Liver (tissue), 8 donors: ENCODE measurements at regions not wholly inside any gene's neighbourhood (a gene's known extent, or its start where the extent isn't known, plus 50 kb on each side); places are given as distances from the start of the nearest gene placed in this dataset.

Experiments
- DNase-seq: peaks from one replicate; pipeline ENCODE4 v3.0.0-alpha.2; 2017; ENCODE audit warnings: low spot score
- H3K27ac ChIP-seq, 2 donors: one replicate each; pipeline ENCODE4 v1.7.0; 2013; ENCODE audit warnings: inconsistent platforms in 2 of 2, low read length in 2 of 2, control low read depth in 1 of 2, low read depth in 1 of 2, mild to moderate bottlenecking in 1 of 2
- H3K27me3 ChIP-seq, 4 donors: one replicate each; pipeline versions ENCODE4 v1.6.1 to v1.7.0; 2013; ENCODE audit warnings: low read length in 3 of 4, inconsistent platforms in 1 of 4, mild to moderate bottlenecking in 1 of 4, moderate library complexity in 1 of 4; ENCODE audit not compliant: control insufficient read depth in 4 of 4, insufficient read depth in 4 of 4
- H3K36me3 ChIP-seq, 4 donors: one replicate each; pipeline versions ENCODE4 v1.6.1 to v1.7.0; 2013; ENCODE audit warnings: low read length in 3 of 4, mild to moderate bottlenecking in 3 of 4, low read depth in 1 of 4, moderate library complexity in 1 of 4; ENCODE audit not compliant: control insufficient read depth in 4 of 4, insufficient read depth in 3 of 4
- H3K4me1 ChIP-seq, 4 donors: one replicate each; pipeline versions ENCODE4 v1.6.1 to v1.7.0; 2013; ENCODE audit warnings: low read length in 3 of 4, mild to moderate bottlenecking in 3 of 4, moderate library complexity in 1 of 4; ENCODE audit not compliant: control insufficient read depth in 4 of 4, insufficient read depth in 4 of 4
- H3K4me3 ChIP-seq, 3 donors: one replicate each; pipeline versions ENCODE4 v1.6.1 to v1.7.0; 2013; ENCODE audit warnings: low read length in 3 of 3, control low read depth in 1 of 3, low read depth in 1 of 3, mild to moderate bottlenecking in 1 of 3
- H3K9ac ChIP-seq, 2 donors: one replicate each; pipeline ENCODE4 v1.7.0; 2013; ENCODE audit warnings: low read length in 2 of 2, mild to moderate bottlenecking in 2 of 2, moderate library complexity in 2 of 2, control low read depth in 1 of 2, low read depth in 1 of 2
- H3K9me3 ChIP-seq, 4 donors: one replicate each; pipeline versions ENCODE4 v1.6.1 to v1.7.0; 2013; ENCODE audit warnings: low read length in 3 of 4; ENCODE audit not compliant: control insufficient read depth in 4 of 4
- EGR1 ChIP-seq, 2 donors: IDR thresholded peaks; 2 replicates each; pipeline ENCODE4 v1.6.1; 2016 to 2018; ENCODE audit warnings: antibody characterized with exemption in 2 of 2, low read depth in 2 of 2
- FOXA2 ChIP-seq: IDR thresholded peaks from 2 replicates; pipeline ENCODE4 v1.6.1; 2016; ENCODE audit warnings: antibody characterized with exemption
- GABPA ChIP-seq, 2 donors: IDR thresholded peaks in 1 of 2; conservative IDR thresholded peaks in 1 of 2; 2 replicates each; pipeline ENCODE4 v1.6.1; 2016; ENCODE audit warnings: antibody characterized with exemption in 2 of 2, mild to moderate bottlenecking in 1 of 2, moderate library complexity in 1 of 2
- HNF4A ChIP-seq, 2 donors: conservative IDR thresholded peaks; 2 replicates each; pipeline ENCODE4 v1.6.1; 2016; ENCODE audit warnings: antibody characterized with exemption in 2 of 2, mild to moderate bottlenecking in 2 of 2
- HNF4G ChIP-seq: IDR thresholded peaks from 2 replicates; pipeline ENCODE4 v1.6.1; 2016; ENCODE audit warnings: antibody characterized with exemption
- JUND ChIP-seq, 2 donors: IDR thresholded peaks; 2 replicates each; pipeline ENCODE4 v1.6.1; 2016; ENCODE audit warnings: antibody characterized with exemption in 2 of 2
- NR2F2 ChIP-seq: IDR thresholded peaks from 2 replicates; pipeline ENCODE4 v1.6.1; 2016; ENCODE audit warnings: antibody characterized with exemption
- RAD21 ChIP-seq, 2 donors: IDR thresholded peaks; 2 replicates each; pipeline ENCODE4 v1.6.1; 2016; ENCODE audit warnings: antibody characterized with exemption in 2 of 2, mild to moderate bottlenecking in 2 of 2
- RXRA ChIP-seq, 2 donors: IDR thresholded peaks; 2 replicates each; pipeline ENCODE4 v1.6.1; 2017 to 2018; ENCODE audit warnings: antibody characterized with exemption in 2 of 2, mild to moderate bottlenecking in 1 of 2
- TAF1 ChIP-seq: conservative IDR thresholded peaks from 2 replicates; pipeline ENCODE4 v1.6.1; 2016; ENCODE audit warnings: antibody characterized with exemption, mild to moderate bottlenecking
- YY1 ChIP-seq: IDR thresholded peaks from 2 replicates; pipeline ENCODE4 v1.6.1; 2016; ENCODE audit warnings: antibody characterized with exemption, mild to moderate bottlenecking
- WGBS: extraction: QIAGEN DNeasy Blood & Tissue Kit; methylation state at CpG from one replicate; pipeline ENCODE4 v1.1.7; 2013; 5-methylcytosine and 5-hydroxymethylcytosine counted together
- TF ChIP-seq, protein P1 (sequence below): fragments of 150-350 bp; IDR thresholded peaks from 2 replicates; pipeline ENCODE4 v1.5.1; 2017; ENCODE audit warnings: improper control_type of control experiment, low read depth, low read length; ENCODE audit not compliant: missing input control
- TF ChIP-seq, protein P2 (sequence below): IDR thresholded peaks from 2 replicates; pipeline ENCODE4 v1.6.1; 2016; ENCODE audit warnings: antibody characterized with exemption
- TF ChIP-seq, protein P3 (sequence below): IDR thresholded peaks from 2 replicates; pipeline ENCODE4 v1.6.1; 2016; ENCODE audit warnings: antibody characterized with exemption
- TF ChIP-seq, protein P4 (sequence below): IDR thresholded peaks from 2 replicates; pipeline ENCODE4 v1.6.1; 2016; ENCODE audit warnings: antibody characterized with exemption, mild to moderate bottlenecking
- TF ChIP-seq, protein P5 (sequence below): IDR thresholded peaks from 2 replicates; pipeline ENCODE4 v1.6.1; 2016; ENCODE audit warnings: antibody characterized with exemption
- donor health status: healthy.
- donor health status: healthy.
- donor health status: healthy.
- donor health status: healthy.
- donor health status: healthy.

DNA sequence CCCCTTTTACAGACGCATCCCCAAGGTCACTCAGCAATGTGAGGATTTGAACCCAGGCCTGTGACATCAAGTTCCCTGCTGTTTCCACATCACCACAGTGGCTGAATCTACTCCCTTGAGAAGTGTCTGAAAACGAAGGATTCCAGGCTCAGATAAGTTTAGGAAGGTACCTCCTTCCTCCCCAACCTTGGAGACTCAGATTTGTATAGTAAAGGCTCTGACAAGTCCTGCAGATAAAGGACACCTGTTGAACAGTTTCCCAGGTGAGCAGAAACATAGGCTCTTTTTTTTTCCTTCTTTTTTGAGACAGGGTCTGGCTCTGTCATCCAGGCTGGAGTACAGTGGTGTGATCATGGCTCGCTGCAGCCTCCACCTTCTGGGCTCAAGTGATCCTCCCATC is 56.4 kb upstream of the PTPRS start:
- H3K4me3 ChIP-seq: no peak overlapping the region
- H3K9me3 ChIP-seq: peaks cover 0 to 2% (median 0%) of the 10 kb centered on the region in 4 donors
- peaks cover 0 to 12% (median 6%) of the 10 kb centered on the region in 4 donors for H3K27me3 ChIP-seq
- no peak for DNase-seq
- no peak for TF ChIP-seq EGR1 (IDR thresholded peaks at IDR 0.05; ENCODE audit: low read depth in 2 of 2)
- no peak for TF ChIP-seq TAF1
- TF ChIP-seq, protein P1, sequence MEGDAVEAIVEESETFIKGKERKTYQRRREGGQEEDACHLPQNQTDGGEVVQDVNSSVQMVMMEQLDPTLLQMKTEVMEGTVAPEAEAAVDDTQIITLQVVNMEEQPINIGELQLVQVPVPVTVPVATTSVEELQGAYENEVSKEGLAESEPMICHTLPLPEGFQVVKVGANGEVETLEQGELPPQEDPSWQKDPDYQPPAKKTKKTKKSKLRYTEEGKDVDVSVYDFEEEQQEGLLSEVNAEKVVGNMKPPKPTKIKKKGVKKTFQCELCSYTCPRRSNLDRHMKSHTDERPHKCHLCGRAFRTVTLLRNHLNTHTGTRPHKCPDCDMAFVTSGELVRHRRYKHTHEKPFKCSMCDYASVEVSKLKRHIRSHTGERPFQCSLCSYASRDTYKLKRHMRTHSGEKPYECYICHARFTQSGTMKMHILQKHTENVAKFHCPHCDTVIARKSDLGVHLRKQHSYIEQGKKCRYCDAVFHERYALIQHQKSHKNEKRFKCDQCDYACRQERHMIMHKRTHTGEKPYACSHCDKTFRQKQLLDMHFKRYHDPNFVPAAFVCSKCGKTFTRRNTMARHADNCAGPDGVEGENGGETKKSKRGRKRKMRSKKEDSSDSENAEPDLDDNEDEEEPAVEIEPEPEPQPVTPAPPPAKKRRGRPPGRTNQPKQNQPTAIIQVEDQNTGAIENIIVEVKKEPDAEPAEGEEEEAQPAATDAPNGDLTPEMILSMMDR: no peak
- no peak for TF ChIP-seq HNF4G
- TF ChIP-seq FOXA2: no peak
- TF ChIP-seq JUND (IDR thresholded peaks at IDR 0.05): no peak
- TF ChIP-seq RXRA (IDR thresholded peaks at IDR 0.05): no peak
- TF ChIP-seq HNF4A (conservative IDR thresholded peaks at IDR 0.05): no peak
- TF ChIP-seq YY1: no peak
- TF ChIP-seq, protein P2, sequence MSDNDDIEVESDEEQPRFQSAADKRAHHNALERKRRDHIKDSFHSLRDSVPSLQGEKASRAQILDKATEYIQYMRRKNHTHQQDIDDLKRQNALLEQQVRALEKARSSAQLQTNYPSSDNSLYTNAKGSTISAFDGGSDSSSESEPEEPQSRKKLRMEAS: no peak
- TF ChIP-seq, protein P3, sequence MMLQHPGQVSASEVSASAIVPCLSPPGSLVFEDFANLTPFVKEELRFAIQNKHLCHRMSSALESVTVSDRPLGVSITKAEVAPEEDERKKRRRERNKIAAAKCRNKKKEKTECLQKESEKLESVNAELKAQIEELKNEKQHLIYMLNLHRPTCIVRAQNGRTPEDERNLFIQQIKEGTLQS: no peak
- TF ChIP-seq, protein P4, sequence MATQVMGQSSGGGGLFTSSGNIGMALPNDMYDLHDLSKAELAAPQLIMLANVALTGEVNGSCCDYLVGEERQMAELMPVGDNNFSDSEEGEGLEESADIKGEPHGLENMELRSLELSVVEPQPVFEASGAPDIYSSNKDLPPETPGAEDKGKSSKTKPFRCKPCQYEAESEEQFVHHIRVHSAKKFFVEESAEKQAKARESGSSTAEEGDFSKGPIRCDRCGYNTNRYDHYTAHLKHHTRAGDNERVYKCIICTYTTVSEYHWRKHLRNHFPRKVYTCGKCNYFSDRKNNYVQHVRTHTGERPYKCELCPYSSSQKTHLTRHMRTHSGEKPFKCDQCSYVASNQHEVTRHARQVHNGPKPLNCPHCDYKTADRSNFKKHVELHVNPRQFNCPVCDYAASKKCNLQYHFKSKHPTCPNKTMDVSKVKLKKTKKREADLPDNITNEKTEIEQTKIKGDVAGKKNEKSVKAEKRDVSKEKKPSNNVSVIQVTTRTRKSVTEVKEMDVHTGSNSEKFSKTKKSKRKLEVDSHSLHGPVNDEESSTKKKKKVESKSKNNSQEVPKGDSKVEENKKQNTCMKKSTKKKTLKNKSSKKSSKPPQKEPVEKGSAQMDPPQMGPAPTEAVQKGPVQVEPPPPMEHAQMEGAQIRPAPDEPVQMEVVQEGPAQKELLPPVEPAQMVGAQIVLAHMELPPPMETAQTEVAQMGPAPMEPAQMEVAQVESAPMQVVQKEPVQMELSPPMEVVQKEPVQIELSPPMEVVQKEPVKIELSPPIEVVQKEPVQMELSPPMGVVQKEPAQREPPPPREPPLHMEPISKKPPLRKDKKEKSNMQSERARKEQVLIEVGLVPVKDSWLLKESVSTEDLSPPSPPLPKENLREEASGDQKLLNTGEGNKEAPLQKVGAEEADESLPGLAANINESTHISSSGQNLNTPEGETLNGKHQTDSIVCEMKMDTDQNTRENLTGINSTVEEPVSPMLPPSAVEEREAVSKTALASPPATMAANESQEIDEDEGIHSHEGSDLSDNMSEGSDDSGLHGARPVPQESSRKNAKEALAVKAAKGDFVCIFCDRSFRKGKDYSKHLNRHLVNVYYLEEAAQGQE: no peak
- 59% methylated on average over 3 of the region's 3 CpGs for WGBS
- H3K9ac ChIP-seq: no peak overlapping the region
- H3K27ac ChIP-seq: no peak overlapping the region
- H3K36me3 ChIP-seq: no peaks in the 10 kb centered on the region
- no peaks in the 10 kb centered on the region for H3K4me1 ChIP-seq

DNA sequence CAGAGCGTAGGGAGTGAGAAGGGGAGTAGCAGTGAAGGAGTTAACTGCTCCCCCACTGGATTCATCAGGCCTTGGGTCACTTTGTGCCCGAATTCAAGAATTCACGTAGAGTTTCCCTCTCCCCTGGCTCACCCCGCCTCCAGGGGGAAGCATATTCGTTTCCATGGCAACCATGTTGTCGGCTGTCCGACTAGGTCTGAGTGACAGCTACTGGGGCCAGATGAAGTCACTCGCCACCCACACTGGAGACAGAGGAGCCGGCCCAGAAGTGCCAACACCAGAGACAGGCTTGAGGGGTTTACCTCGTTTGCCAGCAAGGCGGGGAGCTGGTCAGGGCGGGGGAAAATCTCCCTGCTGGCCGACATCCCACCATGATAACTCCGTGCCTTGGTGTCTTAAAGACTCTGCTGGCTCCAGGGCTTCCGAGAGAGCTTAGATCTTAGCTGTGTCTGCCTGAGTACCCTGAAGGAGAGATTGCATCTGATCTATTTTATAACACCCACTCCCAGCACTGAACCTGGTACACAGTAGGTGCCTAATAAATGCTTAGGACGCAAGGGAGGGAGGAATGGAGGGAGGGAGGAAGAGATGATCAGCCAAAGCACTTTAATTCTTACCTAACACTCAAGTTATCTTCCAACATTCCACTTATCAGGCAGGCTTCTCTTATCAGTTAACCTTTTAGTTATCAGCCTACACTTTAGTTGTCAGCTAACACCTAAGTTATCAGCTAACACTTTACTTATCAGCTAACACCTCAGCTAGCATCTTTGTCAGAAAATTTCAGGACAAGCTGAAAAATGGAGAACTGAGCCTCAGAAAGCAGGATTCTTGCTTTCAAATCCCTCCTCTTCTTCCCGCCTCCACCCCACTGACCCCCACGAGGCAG is 57.2 kb upstream of the ZNRF4 start:
- Histone ChIP-seq H3K9ac (no peak overlapping the region), H3K4me1 (no peaks in the 10 kb centered on the region), H3K36me3 (no peaks in the 10 kb centered on the region), H3K27ac (no peak overlapping the region), H3K27me3 (peaks cover 0 to 12% (median 6%) of the 10 kb centered on the region in 4 donors), H3K9me3 (peaks cover 0 to 2% (median 0%) of the 10 kb centered on the region in 4 donors), H3K4me3 (no peak overlapping the region)
- 7% methylated on average over 18 of the region's 18 CpGs for WGBS
- no peak for DNase-seq
- TF ChIP-seq HNF4G: no peak
- TF ChIP-seq, protein P2: no peak
- TF ChIP-seq, protein P5, sequence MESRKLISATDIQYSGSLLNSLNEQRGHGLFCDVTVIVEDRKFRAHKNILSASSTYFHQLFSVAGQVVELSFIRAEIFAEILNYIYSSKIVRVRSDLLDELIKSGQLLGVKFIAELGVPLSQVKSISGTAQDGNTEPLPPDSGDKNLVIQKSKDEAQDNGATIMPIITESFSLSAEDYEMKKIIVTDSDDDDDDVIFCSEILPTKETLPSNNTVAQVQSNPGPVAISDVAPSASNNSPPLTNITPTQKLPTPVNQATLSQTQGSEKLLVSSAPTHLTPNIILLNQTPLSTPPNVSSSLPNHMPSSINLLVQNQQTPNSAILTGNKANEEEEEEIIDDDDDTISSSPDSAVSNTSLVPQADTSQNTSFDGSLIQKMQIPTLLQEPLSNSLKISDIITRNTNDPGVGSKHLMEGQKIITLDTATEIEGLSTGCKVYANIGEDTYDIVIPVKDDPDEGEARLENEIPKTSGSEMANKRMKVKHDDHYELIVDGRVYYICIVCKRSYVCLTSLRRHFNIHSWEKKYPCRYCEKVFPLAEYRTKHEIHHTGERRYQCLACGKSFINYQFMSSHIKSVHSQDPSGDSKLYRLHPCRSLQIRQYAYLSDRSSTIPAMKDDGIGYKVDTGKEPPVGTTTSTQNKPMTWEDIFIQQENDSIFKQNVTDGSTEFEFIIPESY: no peak
- TF ChIP-seq, protein P1: no peak
- TF ChIP-seq JUND (IDR thresholded peaks at IDR 0.05): no peak
- no peak for TF ChIP-seq RAD21 (IDR thresholded peaks at IDR 0.05)
- TF ChIP-seq NR2F2: no peak
- no peak for TF ChIP-seq EGR1 (IDR thresholded peaks at IDR 0.05; ENCODE audit: low read depth in 2 of 2)
- TF ChIP-seq RXRA (IDR thresholded peaks at IDR 0.05): no peak
- no peak for TF ChIP-seq HNF4A (conservative IDR thresholded peaks at IDR 0.05)
- no peak for TF ChIP-seq GABPA (IDR thresholded peaks at IDR 0.05 in 1 of 2, conservative IDR thresholded peaks at IDR 0.05 in 1 of 2)
- TF ChIP-seq YY1: no peak
